Gastrocnemius medialis (tissue), 4 donors: ENCODE measurements at regions not wholly inside any gene's neighbourhood (a gene's known extent, or its start where the extent isn't known, plus 50 kb on each side); places are given as distances from the start of the nearest gene placed in this dataset.

Source experiments
- CTCF ChIP-seq, 5 experiments: fragments of 450-650 bp in 3 of 5; fragments of 200-600 bp in 2 of 5; sonication (generic) in 2 of 5; IDR thresholded peaks in 4 of 5; conservative IDR thresholded peaks in 1 of 5; 1 replicate in 4 of 5; 2 replicates in 1 of 5; pipeline ENCODE4 v1.5.1; 2016 to 2019; ENCODE audit warnings: antibody characterized with exemption in 5 of 5, mild to moderate bottlenecking in 3 of 5, moderate library complexity in 3 of 5
- POLR2A ChIP-seq, 2 donors: fragments of 450-650 bp; IDR thresholded peaks; one replicate each; pipeline ENCODE4 v1.6.1; 2017; ENCODE audit warnings: antibody characterized with exemption in 2 of 2, mild to moderate bottlenecking in 2 of 2, moderate library complexity in 2 of 2

GRCh38 chr6:134764741-134765140 lies 185.2 kb downstream of the ALDH8A1 start:
- no peak for TF ChIP-seq POLR2A (IDR thresholded peaks at IDR 0.05)
- TF ChIP-seq CTCF (IDR thresholded peaks at IDR 0.05 in 4 of 5, conservative IDR thresholded peaks at IDR 0.05 in 1 of 5) = no peak
